GM11168 (cell line): ENCODE measurements at regions not wholly inside any gene's neighbourhood (a gene's known extent, or its start where the extent isn't known, plus 50 kb on each side); places are given as distances from the start of the nearest gene placed in this dataset.

ENCODE experiments used
- in situ Hi-C: fragments of 300-500 bp; cut with MboI; formaldehyde crosslinking; loops from one replicate; pipeline ENCODE4 v1.12.0; 2022; ENCODE audit warnings: low sequenced_read_pairs; ENCODE audit not compliant: unreplicated experiment

- in situ Hi-C loops, result loop anchor here (10.0 to 25.0 kb wide), 2 partner anchors 622 to 646 kb away; partner anchors contain the start of genes HOXA3 and HOXA7
Measured at GRCh38 chr7:26508917-26509316, 217.3 kb downstream of the SNX10 start.

GRCh38 chr7:26510231-26510957 is 218.7 kb downstream of the SNX10 start:
- in situ Hi-C loops, result loop anchor here (25.0 kb wide), 1 partner anchor 623 kb away; no protein-coding TSS in a partner anchor

- in situ Hi-C loops, result loop anchor here (25.0 kb wide), 1 partner anchor 625 kb away; no protein-coding TSS in a partner anchor
Measured at GRCh38 chr7:26511866-26512265, 220.2 kb downstream of the SNX10 start.

- in situ Hi-C loops, result loop anchor here (25.0 kb wide), 1 partner anchor 625 kb away; no protein-coding TSS in a partner anchor
Measured at GRCh38 chr7:26512737-26513136, 221.1 kb downstream of the SNX10 start.

DNA sequence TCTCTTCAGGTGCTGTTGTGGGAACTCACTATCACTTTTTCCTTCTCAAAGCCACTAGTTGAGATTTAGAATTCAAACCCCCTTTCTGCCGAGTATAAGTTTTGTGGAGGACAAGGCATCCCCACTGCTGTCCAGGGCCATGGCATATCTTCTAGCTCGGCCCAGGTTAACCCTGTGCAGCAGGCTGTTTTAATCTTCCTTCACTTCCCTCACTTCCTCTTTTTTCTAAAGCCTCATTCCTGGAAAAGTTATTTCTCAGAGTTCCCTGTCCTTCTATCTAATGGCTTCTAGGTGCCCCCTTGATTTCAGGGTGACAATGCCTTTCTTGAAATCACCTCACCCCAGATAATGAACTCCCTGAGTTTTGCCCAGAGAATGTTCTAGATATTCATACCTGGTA is 222.3 kb downstream of the SNX10 start:
- in situ Hi-C loops, result loop anchor here (25.0 kb wide), 1 partner anchor 627 kb away; no protein-coding TSS in a partner anchor

GRCh38 chr7:26514633-26515032 is 223.0 kb downstream of the SNX10 start:
- in situ Hi-C loops, result loop anchor here (25.0 kb wide), 1 partner anchor 627 kb away; no protein-coding TSS in a partner anchor

- in situ Hi-C loops, result loop anchor here (25.0 kb wide), 1 partner anchor 628 kb away; no protein-coding TSS in a partner anchor
Measured at GRCh38 chr7:26515314-26515842, 223.7 kb downstream of the SNX10 start.

DNA sequence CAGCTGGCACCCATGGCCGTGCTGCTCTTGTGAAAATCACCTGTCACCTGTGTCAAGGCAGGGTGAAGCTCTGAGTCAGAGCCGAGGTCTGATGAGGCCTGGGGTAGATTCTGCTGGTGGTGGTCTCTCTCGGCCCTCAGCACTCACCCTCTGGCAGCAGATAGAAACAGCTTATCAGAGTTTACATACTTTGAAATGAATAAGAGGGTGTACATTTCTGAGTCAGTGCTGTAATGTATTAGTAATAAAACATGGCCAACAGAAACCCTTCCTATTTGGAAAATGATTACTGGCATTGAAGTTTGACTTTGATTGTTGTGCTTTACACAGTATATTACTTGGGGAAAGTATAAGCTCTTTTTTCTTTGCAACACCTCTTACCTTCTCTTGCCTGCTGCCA is 228.8 kb downstream of the SNX10 start:
- in situ Hi-C loops, result loop anchor here (25.0 kb wide), 1 partner anchor 633 kb away; no protein-coding TSS in a partner anchor

GRCh38 chr7:26522633-26523032 is 231.0 kb downstream of the SNX10 start:
- in situ Hi-C loops, result loop anchor here (25.0 kb wide), 1 partner anchor 635 kb away; no protein-coding TSS in a partner anchor

DNA sequence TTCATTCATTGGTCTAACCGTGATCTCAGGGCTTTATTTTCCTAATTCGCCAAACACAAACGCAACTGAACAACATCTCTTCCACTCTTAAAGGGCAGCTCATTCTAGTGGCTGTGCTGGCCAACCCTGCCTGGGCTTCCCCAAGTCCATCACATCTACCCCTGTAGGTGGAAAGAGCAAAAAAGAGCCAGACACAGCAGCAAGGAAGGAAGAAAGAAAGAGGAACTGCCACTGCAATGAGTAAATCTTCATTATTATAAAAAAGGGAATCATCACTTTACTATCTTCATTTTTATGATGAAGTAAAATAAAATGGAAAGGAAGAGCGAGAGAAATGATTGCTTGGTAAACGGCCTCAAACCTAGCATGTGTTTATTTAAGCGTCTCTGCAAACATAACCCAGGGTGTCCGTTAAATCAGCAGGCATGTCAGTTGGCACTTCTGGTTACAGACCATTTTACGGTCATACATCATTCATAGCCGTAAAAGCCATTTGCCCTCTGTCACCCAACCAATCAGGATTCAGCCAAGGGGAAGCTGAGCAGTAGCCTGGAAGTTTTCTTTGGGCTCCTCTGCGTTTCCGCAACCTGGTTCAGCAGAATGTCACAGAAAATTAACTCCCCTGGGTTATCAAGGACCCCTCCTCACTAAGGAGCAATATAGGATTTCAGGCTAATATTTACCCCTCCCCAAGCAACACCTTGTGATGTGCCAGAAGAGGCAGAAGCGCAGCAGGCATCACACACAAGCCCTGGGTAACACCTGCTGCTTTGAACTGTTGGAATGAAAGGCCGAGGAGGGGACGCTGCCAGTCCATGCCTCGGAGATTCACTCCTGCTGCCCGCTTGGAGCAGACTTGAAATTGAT is 234.0 kb downstream of the SNX10 start:
- in situ Hi-C loops, result no loop called here

DNA sequence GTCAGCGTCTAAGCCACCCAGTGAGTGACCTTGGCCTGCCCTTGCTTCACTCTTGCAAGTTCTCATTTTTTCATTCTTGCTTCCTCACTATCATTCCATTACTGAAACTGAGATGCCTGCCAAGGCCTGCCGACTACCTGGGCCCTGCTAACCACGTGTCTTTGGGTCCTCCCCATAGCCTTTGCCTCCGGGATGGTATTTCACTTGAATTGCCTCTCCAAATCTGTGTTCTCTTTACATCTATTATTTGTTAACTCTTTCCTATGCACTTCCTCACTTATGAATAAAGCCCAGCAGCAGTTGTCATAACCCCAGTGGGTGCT is 234.6 kb downstream of the SNX10 start:
- in situ Hi-C loops, result no loop called here

DNA sequence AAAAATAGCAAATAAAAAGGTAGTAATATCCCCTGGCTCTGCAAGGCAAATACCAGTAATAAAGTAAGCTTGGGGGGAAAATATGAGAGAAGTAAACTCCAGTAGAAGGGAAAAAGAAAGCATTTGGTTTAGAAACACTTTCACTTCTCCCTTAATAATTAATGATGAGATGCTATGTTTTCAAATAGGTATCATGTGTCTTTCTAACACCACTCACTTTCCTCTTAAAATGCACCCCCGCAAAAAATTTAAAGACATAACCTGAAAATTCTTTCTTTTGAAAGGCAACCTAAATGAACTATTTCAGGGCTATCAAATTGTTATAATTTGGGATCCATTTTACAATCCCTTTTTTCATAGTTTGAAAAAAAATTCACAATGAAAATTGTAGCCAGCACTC is 240.3 kb downstream of the SNX10 start:
- in situ Hi-C loops, result no loop called here

- in situ Hi-C loops, result no loop called here
Measured at GRCh38 chr7:26532471-26532870, 240.8 kb downstream of the SNX10 start.

GRCh38 chr7:26533217-26533616 is 241.6 kb downstream of the SNX10 start:
- in situ Hi-C loops, result no loop called here

GRCh38 chr7:26534649-26535482 is 243.2 kb downstream of the SNX10 start:
- in situ Hi-C loops, result no loop called here

- in situ Hi-C loops, result no loop called here
Measured at GRCh38 chr7:26535483-26536007, 243.9 kb downstream of the SNX10 start.

GRCh38 chr7:26538216-26538615 is 246.6 kb downstream of the SNX10 start:
- in situ Hi-C loops, result no loop called here

DNA sequence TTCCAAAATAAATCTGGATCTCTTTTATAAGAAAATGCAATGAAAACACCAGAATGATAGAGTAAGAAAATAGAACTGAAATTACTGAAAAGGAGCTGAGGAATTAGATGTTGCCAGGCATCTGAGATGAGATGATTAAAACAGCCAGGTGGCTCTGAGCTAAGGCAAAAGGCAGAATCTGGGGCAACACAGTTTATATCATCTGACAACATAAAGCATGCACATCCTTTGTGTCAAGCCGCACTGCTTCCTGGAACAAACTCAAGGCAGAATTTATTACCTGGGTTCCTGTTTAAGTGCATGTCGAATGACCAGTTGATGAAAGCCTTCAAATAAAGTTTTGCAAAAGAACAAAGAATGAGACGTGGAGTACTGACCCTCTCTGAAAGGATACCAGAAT is 247.0 kb downstream of the SNX10 start:
- in situ Hi-C loops, result no loop called here

DNA sequence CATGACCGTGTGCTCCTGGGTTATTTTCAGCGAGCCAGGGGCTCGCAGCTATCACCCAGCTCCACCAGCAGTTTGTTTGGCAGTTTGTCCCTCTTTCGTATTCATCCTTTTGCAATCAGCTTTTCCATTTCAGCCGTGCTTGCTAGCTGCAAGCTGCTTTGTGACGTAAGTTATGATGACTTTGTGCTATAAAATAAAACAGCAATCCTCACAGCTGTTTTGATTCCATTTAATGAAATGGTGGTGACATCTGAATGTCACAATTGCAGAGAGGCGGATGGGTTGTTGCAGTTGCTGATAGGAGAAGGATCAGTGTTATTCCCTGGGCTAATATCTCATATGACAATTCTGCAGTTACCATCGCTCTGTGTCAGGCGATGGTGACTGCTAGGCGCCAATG is 251.7 kb downstream of the SNX10 start:
- in situ Hi-C loops, result no loop called here

GRCh38 chr7:26543951-26544350 is 252.3 kb downstream of the SNX10 start:
- in situ Hi-C loops, result no loop called here
